Parathyroid adenoma (tissue), 2 donors: ENCODE measurements at regions not wholly inside any gene's neighbourhood (a gene's known extent, or its start where the extent isn't known, plus 50 kb on each side); places are given as distances from the start of the nearest gene placed in this dataset.

Source experiments
- H2AFZ ChIP-seq: fragments of 300-600 bp; sonication (generic); one replicate; pipeline ENCODE4 v1.7.0; 2017; ENCODE audit warnings: antibody characterized with exemption, mild to moderate bottlenecking
- H3K27ac ChIP-seq: fragments of 300-600 bp; sonication (generic); one replicate; pipeline ENCODE4 v1.7.0; 2017
- H3K27me3 ChIP-seq: fragments of 300-600 bp; sonication (generic); one replicate; pipeline ENCODE4 v1.7.0; 2017; ENCODE audit warnings: low read length; ENCODE audit not compliant: control insufficient read depth, insufficient read depth
- H3K36me3 ChIP-seq: fragments of 300-600 bp; sonication (generic); one replicate; pipeline ENCODE4 v1.7.0; 2017; ENCODE audit warnings: low read length; ENCODE audit not compliant: control insufficient read depth, insufficient read depth
- H3K4me1 ChIP-seq: fragments of 300-600 bp; sonication (generic); one replicate; pipeline ENCODE4 v1.7.0; 2017; ENCODE audit warnings: control low read depth
- H3K4me2 ChIP-seq: fragments of 300-600 bp; sonication (generic); one replicate; pipeline ENCODE4 v1.7.0; 2017; ENCODE audit warnings: low read length
- H3K4me3 ChIP-seq: fragments of 300-600 bp; sonication (generic); one replicate; pipeline ENCODE4 v1.7.0; 2017; ENCODE audit warnings: low read depth, low read length
- H3K79me2 ChIP-seq: fragments of 300-600 bp; sonication (generic); one replicate; pipeline ENCODE4 v1.7.0; 2017; ENCODE audit warnings: control low read depth
- H3K9ac ChIP-seq: fragments of 300-600 bp; sonication (generic); one replicate; pipeline ENCODE4 v1.7.0; 2017; ENCODE audit warnings: mild to moderate bottlenecking
- H3K9me3 ChIP-seq: fragments of 300-600 bp; sonication (generic); one replicate; pipeline ENCODE4 v1.7.0; 2017; ENCODE audit warnings: low read length; ENCODE audit not compliant: control insufficient read depth
- TF ChIP-seq, protein P1 (sequence below): fragments of 300-600 bp; sonication (generic); IDR thresholded peaks from one replicate; pipeline ENCODE4 v1.7.0; 2017; ENCODE audit warnings: antibody characterized with exemption, mild to moderate bottlenecking
- donor health status: primary hyperparathyroidism.

DNA sequence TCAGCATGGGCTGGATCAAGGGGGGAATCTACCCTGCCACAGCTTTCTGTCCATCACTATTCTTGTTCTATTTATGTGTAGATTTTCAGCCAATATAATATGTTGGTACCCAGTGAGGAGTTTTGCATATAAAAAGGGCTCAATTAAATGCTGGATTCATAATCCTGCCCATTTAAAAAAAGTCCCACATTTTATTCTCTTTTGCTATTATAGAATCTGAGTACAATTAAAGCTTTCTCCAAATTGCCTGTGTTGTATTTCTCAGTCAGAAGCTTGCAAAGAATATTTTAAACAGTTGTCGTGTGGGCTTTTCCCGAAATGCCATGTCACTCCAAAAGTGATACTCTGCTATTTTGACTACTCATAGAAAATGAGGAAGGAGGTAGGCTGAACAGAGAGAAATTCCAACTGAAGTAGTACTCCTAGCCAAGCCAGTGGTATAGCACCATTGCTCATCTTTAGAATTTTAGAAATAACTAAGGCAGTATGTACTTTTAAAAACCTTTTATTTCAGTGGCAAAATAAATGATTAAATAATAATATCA lies 108.3 kb upstream of the HDAC9 start:
- H3K79me2 ChIP-seq = no peaks in the 10 kb centered on the region
- H3K4me3 ChIP-seq = no peak overlapping the region
- TF ChIP-seq, protein P1, sequence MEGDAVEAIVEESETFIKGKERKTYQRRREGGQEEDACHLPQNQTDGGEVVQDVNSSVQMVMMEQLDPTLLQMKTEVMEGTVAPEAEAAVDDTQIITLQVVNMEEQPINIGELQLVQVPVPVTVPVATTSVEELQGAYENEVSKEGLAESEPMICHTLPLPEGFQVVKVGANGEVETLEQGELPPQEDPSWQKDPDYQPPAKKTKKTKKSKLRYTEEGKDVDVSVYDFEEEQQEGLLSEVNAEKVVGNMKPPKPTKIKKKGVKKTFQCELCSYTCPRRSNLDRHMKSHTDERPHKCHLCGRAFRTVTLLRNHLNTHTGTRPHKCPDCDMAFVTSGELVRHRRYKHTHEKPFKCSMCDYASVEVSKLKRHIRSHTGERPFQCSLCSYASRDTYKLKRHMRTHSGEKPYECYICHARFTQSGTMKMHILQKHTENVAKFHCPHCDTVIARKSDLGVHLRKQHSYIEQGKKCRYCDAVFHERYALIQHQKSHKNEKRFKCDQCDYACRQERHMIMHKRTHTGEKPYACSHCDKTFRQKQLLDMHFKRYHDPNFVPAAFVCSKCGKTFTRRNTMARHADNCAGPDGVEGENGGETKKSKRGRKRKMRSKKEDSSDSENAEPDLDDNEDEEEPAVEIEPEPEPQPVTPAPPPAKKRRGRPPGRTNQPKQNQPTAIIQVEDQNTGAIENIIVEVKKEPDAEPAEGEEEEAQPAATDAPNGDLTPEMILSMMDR = no peak
- no peaks in the 10 kb centered on the region for H3K27me3 ChIP-seq
- H3K4me1 ChIP-seq = no peaks in the 10 kb centered on the region
- no peak overlapping the region for H2AFZ ChIP-seq
- H3K4me2 ChIP-seq = no peak overlapping the region
- H3K9ac ChIP-seq = no peak overlapping the region
- no peaks in the 10 kb centered on the region for H3K36me3 ChIP-seq
- H3K9me3 ChIP-seq = no peaks in the 10 kb centered on the region
- H3K27ac ChIP-seq = no peak overlapping the region

DNA sequence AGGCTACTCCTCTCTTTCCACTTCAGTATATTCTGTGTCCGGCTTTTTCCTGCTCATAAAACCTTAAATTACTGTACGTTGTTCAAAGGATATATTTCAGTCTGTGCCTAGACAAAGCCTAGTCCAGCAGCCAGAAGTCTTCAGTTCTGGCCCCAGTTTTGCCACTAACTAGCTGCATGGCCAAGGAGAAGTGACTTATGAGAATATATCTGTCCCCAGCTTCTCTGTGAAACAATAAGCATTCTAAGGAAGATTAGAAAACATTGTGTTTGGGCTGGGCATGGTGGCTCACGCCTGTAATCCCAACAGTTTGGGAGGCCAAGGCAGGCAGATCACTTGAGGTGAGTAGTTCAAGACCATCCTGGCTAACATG lies 105.0 kb upstream of the HDAC9 start:
- H2AFZ ChIP-seq = no peak overlapping the region
- H3K9me3 ChIP-seq = no peaks in the 10 kb centered on the region
- no peaks in the 10 kb centered on the region for H3K4me1 ChIP-seq
- no peak overlapping the region for H3K9ac ChIP-seq
- peak overlapping the region; percentile 31 for H3K27ac ChIP-seq
- H3K27me3 ChIP-seq = no peaks in the 10 kb centered on the region
- H3K36me3 ChIP-seq = no peaks in the 10 kb centered on the region
- H3K79me2 ChIP-seq = no peaks in the 10 kb centered on the region
- no peak overlapping the region for H3K4me2 ChIP-seq
- TF ChIP-seq, protein P1 = no peak
- H3K4me3 ChIP-seq = no peak overlapping the region

DNA sequence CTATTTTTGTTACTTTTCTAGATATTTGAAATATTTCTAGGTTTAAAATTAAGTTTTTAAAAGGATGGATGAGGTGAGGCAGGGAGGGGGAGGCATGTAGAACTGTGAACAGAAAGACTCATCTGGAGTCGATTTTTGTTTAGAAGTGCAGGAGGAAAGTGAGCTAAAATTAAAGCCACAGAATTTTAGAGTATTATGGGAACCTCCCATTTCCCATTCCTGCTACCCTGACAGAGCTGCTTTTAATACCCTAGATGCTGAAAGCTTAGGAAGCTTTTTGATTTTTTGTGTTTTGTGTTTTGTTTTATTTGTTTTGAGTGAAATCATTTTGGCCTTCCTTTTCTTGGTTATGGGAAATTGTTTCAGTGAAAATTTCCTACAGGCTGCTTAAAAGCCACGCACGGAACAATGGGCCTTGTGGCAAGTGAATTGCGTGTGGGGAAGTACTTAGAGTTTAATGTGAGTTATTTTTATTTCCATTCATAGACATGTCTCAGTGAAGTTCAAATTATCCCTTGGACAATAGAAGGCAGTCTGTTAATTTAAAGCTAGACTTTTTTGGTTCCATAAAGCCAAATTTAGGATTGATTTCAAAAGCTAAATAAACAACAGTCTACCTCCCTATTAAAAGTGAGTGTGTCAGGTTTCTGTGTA lies 102.0 kb upstream of the HDAC9 start:
- no peak overlapping the region for H2AFZ ChIP-seq
- no peaks in the 10 kb centered on the region for H3K27me3 ChIP-seq
- H3K9me3 ChIP-seq = no peaks in the 10 kb centered on the region
- no peak overlapping the region for H3K9ac ChIP-seq
- no peaks in the 10 kb centered on the region for H3K4me1 ChIP-seq
- TF ChIP-seq, protein P1 = no peak
- no peak overlapping the region for H3K4me3 ChIP-seq
- H3K36me3 ChIP-seq = no peaks in the 10 kb centered on the region
- H3K79me2 ChIP-seq = no peaks in the 10 kb centered on the region
- H3K4me2 ChIP-seq = no peak overlapping the region
- H3K27ac ChIP-seq = no peak overlapping the region

DNA sequence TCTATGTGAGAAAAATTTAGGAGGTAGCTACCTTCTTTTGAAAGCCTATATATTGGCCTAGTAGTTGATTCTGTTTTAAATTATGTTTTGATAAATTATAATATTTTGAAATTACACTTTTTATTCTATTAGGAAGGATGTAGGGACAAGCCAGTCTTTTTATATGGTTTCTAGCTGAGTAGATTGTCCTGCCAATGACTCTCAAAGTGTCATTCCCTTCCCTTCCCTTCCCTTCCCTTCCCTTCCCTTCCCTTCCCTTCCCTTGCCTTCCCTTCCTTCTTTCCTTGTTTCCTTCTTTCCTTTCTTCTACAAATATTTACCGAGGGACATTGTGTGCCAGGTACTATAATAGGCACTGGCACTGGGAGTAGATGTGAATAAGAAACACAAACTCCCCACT lies 99.7 kb upstream of the HDAC9 start:
- Histone ChIP-seq H3K9ac (no peak overlapping the region), H3K36me3 (no peaks in the 10 kb centered on the region), H3K4me3 (no peak overlapping the region), H3K9me3 (no peaks in the 10 kb centered on the region), H3K27ac (no peak overlapping the region), H3K79me2 (no peaks in the 10 kb centered on the region), H3K4me2 (no peak overlapping the region), H2AFZ (no peak overlapping the region), H3K4me1 (no peaks in the 10 kb centered on the region), H3K27me3 (no peaks in the 10 kb centered on the region)
- TF ChIP-seq, protein P1 = no peak

DNA sequence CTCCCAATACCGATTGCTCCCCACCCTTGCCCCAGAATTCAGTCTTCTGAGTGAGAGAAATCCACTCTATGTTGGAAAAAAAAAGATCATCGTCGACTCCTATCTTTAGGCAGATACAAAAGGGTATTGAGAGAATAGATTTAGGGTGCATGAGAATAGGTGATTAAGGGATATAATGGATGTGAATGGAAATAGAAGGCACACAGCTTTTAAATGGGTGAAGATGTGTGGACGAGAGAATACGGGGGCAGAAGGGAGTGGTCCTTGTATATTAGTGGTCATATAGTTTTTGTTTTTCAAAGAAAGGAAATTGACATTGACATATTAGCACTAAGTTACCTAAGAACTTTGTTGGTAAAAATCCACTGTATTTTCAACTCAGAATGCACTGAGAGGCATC lies 98.6 kb upstream of the HDAC9 start:
- Histone ChIP-seq H3K9me3 (no peaks in the 10 kb centered on the region), H3K4me1 (no peaks in the 10 kb centered on the region), H3K27me3 (no peaks in the 10 kb centered on the region), H3K27ac (no peak overlapping the region), H3K79me2 (no peaks in the 10 kb centered on the region), H3K9ac (no peak overlapping the region), H3K4me3 (no peak overlapping the region), H3K36me3 (no peaks in the 10 kb centered on the region), H3K4me2 (no peak overlapping the region), H2AFZ (no peak overlapping the region)
- TF ChIP-seq, protein P1 = no peak
